HG03066 (cell line): ENCODE measurements at regions not wholly inside any gene's neighbourhood (a gene's known extent, or its start where the extent isn't known, plus 50 kb on each side); places are given as distances from the start of the nearest gene placed in this dataset.
"Not testable (repeated sequence)": the region's sequence is repeated elsewhere in the genome, so short reads cannot be mapped to it uniquely, and the experiment has no call there.

Experiments used
- ATAC-seq: cut with Tn5 transposase; IDR thresholded peaks from one replicate; pipeline ENCODE4 v1.9.1; 2021; ENCODE audit warnings: low read depth; ENCODE audit not compliant: unreplicated experiment

- ATAC-seq: no peak
These were observed 110.0 kb upstream of the DLG1 start for GRCh38 chr3:197408177-197408957.

- ATAC-seq: no peak
These were observed 109.1 kb upstream of the DLG1 start for GRCh38 chr3:197407526-197407925.

- ATAC-seq: no peak
These were observed 108.6 kb upstream of the DLG1 start for GRCh38 chr3:197407053-197407452.

- ATAC-seq: no peak
These were observed 107.9 kb upstream of the DLG1 start for GRCh38 chr3:197406266-197406665.

GRCh38 chr3:197404754-197405153 is 106.3 kb upstream of the DLG1 start:
- no peak for ATAC-seq

- no peak for ATAC-seq
These were observed 105.6 kb upstream of the DLG1 start for GRCh38 chr3:197404030-197404429.

GRCh38 chr3:197402401-197402800 is 104.0 kb upstream of the DLG1 start:
- ATAC-seq: not testable (repeated sequence)

GRCh38 chr3:197399486-197399885 is 101.1 kb upstream of the DLG1 start:
- no peak for ATAC-seq

GRCh38 chr3:197398286-197398878 is 100.0 kb upstream of the DLG1 start:
- no peak for ATAC-seq

- no peak for ATAC-seq
These were observed 99.4 kb upstream of the DLG1 start for GRCh38 chr3:197397838-197398237.

GRCh38 chr3:197394464-197395321 is 96.3 kb upstream of the DLG1 start:
- ATAC-seq: peak; percentile 94

- not testable (repeated sequence) for ATAC-seq
These were observed 95.7 kb upstream of the DLG1 start for GRCh38 chr3:197394126-197394463.

GRCh38 chr3:197393711-197394110 is 95.3 kb upstream of the DLG1 start:
- no peak for ATAC-seq

GRCh38 chr3:197392961-197393360 is 94.5 kb upstream of the DLG1 start:
- no peak for ATAC-seq

GRCh38 chr3:197381371-197381770 is 83.0 kb upstream of the DLG1 start:
- ATAC-seq: no peak

- ATAC-seq: no peak
These were observed 82.4 kb upstream of the DLG1 start for GRCh38 chr3:197380786-197381185.

GRCh38 chr3:197378985-197379718 is 80.7 kb upstream of the DLG1 start:
- no peak for ATAC-seq

GRCh38 chr3:197376735-197377555 is 78.5 kb upstream of the DLG1 start:
- ATAC-seq: no peak

GRCh38 chr3:197376020-197376419 is 77.6 kb upstream of the DLG1 start:
- ATAC-seq: no peak

- ATAC-seq: no peak
These were observed 76.6 kb upstream of the DLG1 start for GRCh38 chr3:197375001-197375441.
